Karpas-422 (cell line): ENCODE measurements at regions not wholly inside any gene's neighbourhood (a gene's known extent, or its start where the extent isn't known, plus 50 kb on each side); places are given as distances from the start of the nearest gene placed in this dataset.
"Not testable (repeated sequence)": the region's sequence is repeated elsewhere in the genome, so short reads cannot be mapped to it uniquely, and the experiment has no call there.

Experiments
- DNase-seq: peaks from one replicate; pipeline ENCODE4 v3.0.0-alpha.2; 2015
- H2AFZ ChIP-seq: fragments of 200-600 bp; sonication (generic); 2 replicates; pipeline ENCODE4 v1.6.1; 2014; ENCODE audit warnings: antibody characterized with exemption, low read length, mixed read lengths
- H3K27ac ChIP-seq: fragments of 200-600 bp; sonication (generic); 2 replicates; pipeline ENCODE4 v1.5.1; 2014; ENCODE audit warnings: mild to moderate bottlenecking, low read length, moderate library complexity
- H3K27me3 ChIP-seq: fragments of 200-600 bp; sonication (generic); 2 replicates; pipeline ENCODE4 v1.6.1; 2014; ENCODE audit warnings: low read length, mixed read lengths
- H3K36me3 ChIP-seq: fragments of 200-600 bp; sonication (generic); 2 replicates; pipeline ENCODE4 v1.6.1; 2014; ENCODE audit warnings: low read length, mixed read lengths; ENCODE audit not compliant: insufficient read depth
- H3K4me1 ChIP-seq: fragments of 200-600 bp; sonication (generic); 2 replicates; pipeline ENCODE4 v1.6.1; 2014; ENCODE audit warnings: mild to moderate bottlenecking, low read length, mixed read lengths
- H3K4me2 ChIP-seq: fragments of 200-600 bp; sonication (generic); 2 replicates; pipeline ENCODE4 v1.6.1; 2014; ENCODE audit warnings: low read length, low read depth, mild to moderate bottlenecking; ENCODE audit not compliant: poor library complexity, severe bottlenecking
- H3K4me3 ChIP-seq: fragments of 200-600 bp; sonication (generic); 2 replicates; pipeline ENCODE4 v1.5.1; 2014; ENCODE audit warnings: mild to moderate bottlenecking, antibody characterized with exemption, low read length, mixed read lengths
- H3K79me2 ChIP-seq: fragments of 200-600 bp; sonication (generic); 2 replicates; pipeline ENCODE4 v1.6.1; 2014; ENCODE audit warnings: mild to moderate bottlenecking, low read length, mixed read lengths
- H3K9ac ChIP-seq: fragments of 200-600 bp; sonication (generic); 2 replicates; pipeline ENCODE4 v1.6.0; 2014; ENCODE audit warnings: low read length
- H3K9me2 ChIP-seq: fragments of 200-600 bp; sonication (generic), shearing (Covaris generic); replicated peaks from 2 replicates; pipeline ENCODE4 v1.6.0; 2014; ENCODE audit warnings: mild to moderate bottlenecking, low read length, moderate library complexity; ENCODE audit not compliant: insufficient read depth
- H3K9me3 ChIP-seq: fragments of 300-700, 200-600 bp; sonication (generic); 2 replicates; pipeline ENCODE4 v1.6.1; 2014; ENCODE audit warnings: low read length, mixed read lengths
- H4K20me1 ChIP-seq: fragments of 200-600 bp; sonication (generic); 2 replicates; pipeline ENCODE4 v1.6.1; 2014; ENCODE audit warnings: mild to moderate bottlenecking, antibody characterized with exemption, low read length, low read depth; ENCODE audit not compliant: insufficient read depth

DNA sequence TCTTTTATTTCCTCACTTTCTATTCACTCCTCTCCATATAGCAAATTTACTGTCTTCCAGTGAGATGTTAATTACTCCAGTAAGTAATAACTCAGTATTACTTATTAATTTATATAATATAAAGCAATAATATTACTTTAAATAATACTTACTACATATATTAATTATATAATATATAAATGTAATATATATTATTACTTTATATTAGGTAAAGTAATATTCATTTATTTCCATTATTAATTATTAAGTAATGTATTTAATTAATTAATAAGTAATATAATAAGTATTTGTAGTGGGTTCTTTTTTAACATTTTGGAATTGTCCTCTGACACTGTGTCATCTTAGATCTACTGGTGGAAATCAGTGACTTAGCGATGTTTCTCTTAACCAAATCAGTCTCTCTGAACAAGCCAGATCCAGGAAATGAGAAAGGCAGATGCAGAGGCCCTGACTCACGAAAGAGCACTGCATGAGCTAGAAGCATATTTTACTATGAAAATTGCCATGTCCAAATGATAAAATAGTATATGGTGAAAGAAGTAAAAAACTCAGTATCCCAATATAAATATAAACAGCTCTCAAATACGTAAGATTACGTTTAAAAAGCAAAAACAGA, 115.9 kb downstream of the DSEL start:
- Histone ChIP-seq H3K36me3 (no peaks in the 10 kb centered on the region), H3K4me3 (no peak overlapping the region), H3K27ac (no peak overlapping the region), H3K4me2 (no peak overlapping the region), H3K79me2 (no peaks in the 10 kb centered on the region), H3K27me3 (no peaks in the 10 kb centered on the region), H2AFZ (peak overlapping the region; percentile 32; the same call in 1 of the 2 replicates), H3K4me1 (no peaks in the 10 kb centered on the region), H4K20me1 (no peaks in the 10 kb centered on the region), H3K9ac (no peak overlapping the region), H3K9me2 (no peaks in the 10 kb centered on the region), H3K9me3 (peaks cover 20% of the 10 kb centered on the region)
- no peak for DNase-seq

DNA sequence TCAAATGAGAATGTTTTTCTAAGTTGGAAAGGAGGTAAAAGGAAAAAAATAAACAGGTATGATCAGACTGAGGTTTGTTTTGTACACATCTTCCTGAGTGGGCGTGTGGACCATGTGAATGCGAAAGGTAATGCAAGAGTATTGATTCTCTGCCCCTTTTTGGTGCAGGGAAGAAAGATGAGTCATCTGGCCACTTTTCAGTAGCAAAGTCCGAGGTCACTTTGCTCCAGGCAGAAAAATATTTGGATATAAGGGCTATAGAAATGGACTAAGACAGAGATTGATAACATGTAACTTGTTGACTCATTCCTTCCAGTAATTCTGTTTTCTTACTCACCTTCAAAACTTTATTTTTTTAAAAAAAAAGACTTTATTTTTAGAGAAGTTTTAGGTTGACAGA, 130.5 kb downstream of the DSEL start:
- H3K4me3 ChIP-seq, result no peak overlapping the region
- no peak for DNase-seq
- peaks cover 19% of the 10 kb centered on the region for H3K9me3 ChIP-seq
- H3K27ac ChIP-seq, result no peak overlapping the region
- no peaks in the 10 kb centered on the region for H3K4me1 ChIP-seq
- H3K4me2 ChIP-seq, result no peak overlapping the region
- H3K27me3 ChIP-seq, result no peaks in the 10 kb centered on the region
- no peaks in the 10 kb centered on the region for H4K20me1 ChIP-seq
- no peak overlapping the region for H2AFZ ChIP-seq
- H3K9ac ChIP-seq, result no peak overlapping the region
- no peaks in the 10 kb centered on the region for H3K79me2 ChIP-seq
- no peaks in the 10 kb centered on the region for H3K9me2 ChIP-seq
- H3K36me3 ChIP-seq, result no peaks in the 10 kb centered on the region

DNA sequence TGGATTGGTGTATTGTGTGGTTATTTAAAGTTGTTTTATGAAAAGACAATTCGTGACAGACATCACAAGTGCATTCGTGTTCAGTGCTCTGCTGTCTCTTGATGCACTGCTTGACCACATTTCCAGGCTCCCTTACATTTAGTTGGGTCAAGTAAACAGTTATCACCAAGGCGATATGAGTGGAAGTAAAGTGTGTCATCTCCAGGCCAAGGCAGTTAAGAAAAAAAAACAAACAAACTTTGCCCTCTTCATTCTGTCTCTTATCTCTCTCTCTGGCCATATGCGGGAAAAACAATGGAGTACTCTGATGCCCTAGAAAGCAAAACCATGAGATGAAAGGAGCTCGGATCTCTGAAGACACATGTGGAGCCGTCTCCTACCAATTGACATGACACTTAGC, 131.1 kb downstream of the DSEL start:
- no peaks in the 10 kb centered on the region for H3K4me1 ChIP-seq
- no peaks in the 10 kb centered on the region for H4K20me1 ChIP-seq
- H3K36me3 ChIP-seq, result no peaks in the 10 kb centered on the region
- H3K9me3 ChIP-seq, result peaks cover 24% of the 10 kb centered on the region
- H3K4me3 ChIP-seq, result no peak overlapping the region
- no peak for DNase-seq
- H2AFZ ChIP-seq, result no peak overlapping the region
- H3K27ac ChIP-seq, result no peak overlapping the region
- H3K27me3 ChIP-seq, result no peaks in the 10 kb centered on the region
- H3K9me2 ChIP-seq, result no peaks in the 10 kb centered on the region
- H3K79me2 ChIP-seq, result no peaks in the 10 kb centered on the region
- H3K9ac ChIP-seq, result no peak overlapping the region
- H3K4me2 ChIP-seq, result no peak overlapping the region

DNA sequence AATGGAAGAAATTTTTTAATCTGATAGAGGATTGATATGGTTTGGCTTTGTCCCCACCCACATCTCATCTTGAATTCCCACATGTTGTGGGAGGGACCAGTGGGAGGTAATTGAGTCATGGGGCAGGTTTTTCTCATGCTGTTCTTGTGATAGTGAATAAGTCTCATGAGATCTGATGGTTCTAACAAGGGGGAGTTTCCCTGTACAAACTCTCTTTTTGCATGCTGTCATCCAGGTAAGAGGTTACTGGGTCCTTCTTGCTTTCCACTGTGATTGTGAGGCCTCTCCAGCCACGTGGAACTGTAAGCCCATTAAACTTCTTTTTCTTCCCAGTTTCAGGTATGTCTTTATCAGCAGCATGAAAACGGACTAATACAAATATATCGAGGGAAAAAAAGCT, 132.5 kb downstream of the DSEL start:
- not testable (repeated sequence) for H3K27ac ChIP-seq, H3K9ac ChIP-seq, H3K27me3 ChIP-seq, H2AFZ ChIP-seq, H3K4me2 ChIP-seq, H3K36me3 ChIP-seq, H3K79me2 ChIP-seq, H3K4me3 ChIP-seq, H3K4me1 ChIP-seq, H3K9me2 ChIP-seq, H4K20me1 ChIP-seq, DNase-seq
- H3K9me3 ChIP-seq, result peaks cover 24% of the 10 kb centered on the region

DNA sequence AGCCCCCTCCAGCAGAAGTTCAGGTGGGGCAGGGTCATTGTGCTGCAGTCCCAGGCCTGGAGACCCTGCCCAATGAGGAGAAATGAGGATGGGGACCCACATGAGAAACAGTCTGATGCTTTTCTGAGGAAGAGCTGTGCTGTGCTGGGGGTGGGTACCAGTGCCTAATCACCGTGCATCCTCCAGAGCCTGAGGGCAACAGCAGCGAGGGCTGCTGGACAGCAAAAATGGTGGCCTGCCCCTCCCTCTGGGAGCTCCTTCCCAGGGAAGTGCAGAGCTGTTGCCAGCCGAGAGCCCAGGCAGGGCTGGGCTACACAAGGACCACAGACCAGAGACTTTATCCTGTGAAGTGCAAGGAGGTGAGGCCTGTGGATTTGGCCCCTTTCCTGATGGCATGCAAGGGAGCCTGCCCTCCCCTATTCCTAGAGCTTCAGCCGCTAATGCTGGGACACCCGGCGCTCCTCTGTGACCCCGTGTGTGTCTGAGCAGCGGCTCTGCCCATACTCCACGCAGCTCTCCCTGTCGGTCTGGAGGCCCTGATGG, 134.8 kb downstream of the DSEL start:
- no peak for DNase-seq
- Histone ChIP-seq H3K36me3 (no peaks in the 10 kb centered on the region), H3K4me2 (no peak overlapping the region), H3K9ac (no peak overlapping the region), H2AFZ (no peak overlapping the region; the same call in 1 of the 2 replicates), H3K4me3 (no peak overlapping the region), H3K79me2 (no peaks in the 10 kb centered on the region), H3K27ac (no peak overlapping the region), H4K20me1 (no peaks in the 10 kb centered on the region), H3K9me2 (no peaks in the 10 kb centered on the region), H3K4me1 (no peaks in the 10 kb centered on the region), H3K27me3 (no peaks in the 10 kb centered on the region), H3K9me3 (peaks cover 21% of the 10 kb centered on the region)

DNA sequence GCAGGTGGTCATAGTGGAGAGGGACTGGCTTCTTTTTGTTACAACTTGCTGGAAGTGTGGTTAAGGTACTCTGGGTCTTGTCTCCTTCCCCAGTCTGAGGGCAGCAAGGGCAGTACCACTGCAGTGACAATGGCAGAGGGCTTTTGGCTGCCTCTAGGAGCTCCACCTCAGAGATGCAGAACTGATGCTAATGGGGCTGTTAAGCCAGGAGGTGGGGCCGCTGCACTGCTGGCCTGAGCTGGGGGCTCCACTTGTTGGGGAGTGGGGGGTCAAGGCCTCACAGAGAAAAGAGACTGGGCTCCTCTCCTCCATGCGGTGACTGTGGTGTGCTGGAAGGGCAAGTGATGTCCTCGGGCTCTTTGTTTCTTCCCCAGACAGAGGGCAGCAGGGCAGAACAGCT, 135.7 kb downstream of the DSEL start:
- Histone ChIP-seq H3K9me3 (peaks cover 23% of the 10 kb centered on the region), H3K4me1 (no peaks in the 10 kb centered on the region), H4K20me1 (no peaks in the 10 kb centered on the region), H3K4me3 (no peak overlapping the region), H3K27me3 (no peaks in the 10 kb centered on the region), H3K9me2 (no peaks in the 10 kb centered on the region), H3K79me2 (no peaks in the 10 kb centered on the region), H3K27ac (no peak overlapping the region), H3K9ac (no peak overlapping the region), H3K4me2 (no peak overlapping the region), H2AFZ (no peak overlapping the region), H3K36me3 (no peaks in the 10 kb centered on the region)
- no peak for DNase-seq

DNA sequence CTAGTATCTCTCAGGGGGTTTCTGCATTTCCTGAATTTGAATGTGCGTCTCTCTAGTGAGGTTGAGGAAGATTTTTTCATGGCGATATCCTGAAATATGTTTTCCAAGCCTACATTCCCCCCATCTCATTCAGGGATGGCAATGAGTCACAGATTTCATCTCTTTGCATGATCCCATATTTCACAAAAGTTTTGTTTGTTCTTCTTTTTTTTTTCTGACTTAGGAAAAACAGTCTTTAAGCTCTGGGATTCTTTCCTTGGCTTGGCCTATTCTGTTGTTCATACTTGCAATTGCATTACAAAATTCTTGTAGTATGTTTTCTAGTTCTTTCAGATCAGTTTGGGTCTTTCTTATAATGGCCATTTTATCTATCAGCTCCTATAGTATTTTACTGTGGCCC, 136.5 kb downstream of the DSEL start:
- H3K4me2 ChIP-seq, result no peak overlapping the region
- H4K20me1 ChIP-seq, result no peaks in the 10 kb centered on the region
- no peak overlapping the region for H2AFZ ChIP-seq
- no peaks in the 10 kb centered on the region for H3K4me1 ChIP-seq
- H3K9me2 ChIP-seq, result no peaks in the 10 kb centered on the region
- no peak overlapping the region for H3K27ac ChIP-seq
- H3K36me3 ChIP-seq, result no peaks in the 10 kb centered on the region
- peaks cover 23% of the 10 kb centered on the region for H3K9me3 ChIP-seq
- no peaks in the 10 kb centered on the region for H3K79me2 ChIP-seq
- no peak for DNase-seq
- H3K27me3 ChIP-seq, result no peaks in the 10 kb centered on the region
- H3K9ac ChIP-seq, result no peak overlapping the region
- H3K4me3 ChIP-seq, result no peak overlapping the region

DNA sequence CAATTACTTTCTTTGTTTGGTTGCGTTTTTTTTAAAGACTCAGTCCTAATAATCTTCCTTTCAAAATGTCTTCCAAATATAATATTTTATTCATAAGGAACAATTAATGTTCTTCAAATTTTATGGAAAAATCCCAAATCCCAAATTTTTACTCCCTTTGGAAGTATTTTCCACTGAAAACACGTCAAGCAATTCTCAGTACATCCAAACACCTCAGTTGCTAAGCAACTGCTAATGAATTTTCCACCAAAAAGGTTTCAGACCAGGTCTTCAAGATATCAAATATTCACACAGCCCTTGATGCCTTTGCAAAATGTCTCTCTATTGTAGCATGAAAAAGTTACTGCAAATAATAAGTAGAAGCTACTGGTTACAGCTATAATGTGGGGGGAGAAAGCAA, 140.1 kb downstream of the DSEL start:
- Histone ChIP-seq H3K36me3 (no peaks in the 10 kb centered on the region), H3K4me3 (no peak overlapping the region), H2AFZ (no peak overlapping the region), H3K9ac (no peak overlapping the region), H3K4me2 (no peak overlapping the region), H3K9me2 (no peaks in the 10 kb centered on the region), H3K79me2 (no peaks in the 10 kb centered on the region), H4K20me1 (no peaks in the 10 kb centered on the region), H3K9me3 (peaks cover 16% of the 10 kb centered on the region), H3K27me3 (no peaks in the 10 kb centered on the region), H3K27ac (no peak overlapping the region), H3K4me1 (no peaks in the 10 kb centered on the region)
- no peak for DNase-seq
